MM.1S (cell line): ENCODE measurements at regions not wholly inside any gene's neighbourhood (a gene's known extent, or its start where the extent isn't known, plus 50 kb on each side); places are given as distances from the start of the nearest gene placed in this dataset.

ENCODE experiments used
- DNase-seq: peaks from one replicate; pipeline ENCODE4 v3.0.0-alpha.2; 2015
- H2AFZ ChIP-seq: fragments of 300-600 bp; sonication (generic); 2 replicates; pipeline ENCODE4 v1.6.0; 2016; ENCODE audit warnings: antibody characterized with exemption, low read length
- H3F3A ChIP-seq: fragments of 300-600 bp; sonication (generic); 2 replicates; pipeline ENCODE4 v1.6.1; 2016; ENCODE audit warnings: mild to moderate bottlenecking, antibody characterized with exemption, low read length, moderate library complexity, mixed read lengths; ENCODE audit not compliant: insufficient read depth
- H3K27ac ChIP-seq: fragments of 300-600 bp; sonication (generic); 2 replicates; pipeline ENCODE4 v1.5.1; 2016; ENCODE audit warnings: mild to moderate bottlenecking, low read length
- H3K27me3 ChIP-seq: fragments of 300-600 bp; sonication (generic); replicated peaks from 2 replicates; pipeline ENCODE4 v1.6.0; 2016; ENCODE audit warnings: low read length; ENCODE audit not compliant: insufficient read depth
- H3K36me3 ChIP-seq: fragments of 300-600 bp; sonication (generic); replicated peaks from 2 replicates; pipeline ENCODE4 v1.6.1; 2016; ENCODE audit warnings: mild to moderate bottlenecking, low read length, mixed read lengths; ENCODE audit not compliant: insufficient read depth
- H3K4me1 ChIP-seq: fragments of 300-600 bp; sonication (generic); 2 replicates; pipeline ENCODE4 v1.6.1; 2016; ENCODE audit warnings: low read length, mixed read lengths
- H3K4me2 ChIP-seq: fragments of 300-600 bp; sonication (generic); 2 replicates; pipeline ENCODE4 v1.6.0; 2016; ENCODE audit warnings: low read depth, low read length
- H3K4me3 ChIP-seq: fragments of 300-600 bp; sonication (generic); 2 replicates; pipeline ENCODE4 v1.5.1; 2016; ENCODE audit warnings: low read length, mixed read lengths
- H3K79me2 ChIP-seq: fragments of 300-600 bp; sonication (generic); 2 replicates; pipeline ENCODE4 v1.6.1; 2016; ENCODE audit warnings: mixed run types, low read length, mixed read lengths
- H3K9ac ChIP-seq: fragments of 300-600 bp; sonication (generic); 2 replicates; pipeline ENCODE4 v1.6.1; 2016; ENCODE audit warnings: low read length, mixed read lengths
- H3K9me2 ChIP-seq: fragments of 300-600 bp; sonication (generic); replicated peaks from 2 replicates; pipeline ENCODE4 v1.6.1; 2016; ENCODE audit warnings: mild to moderate bottlenecking, low read length, mixed read lengths; ENCODE audit not compliant: insufficient read depth
- H3K9me3 ChIP-seq: fragments of 300-600 bp; sonication (generic); replicated peaks from 2 replicates; pipeline ENCODE4 v1.6.1; 2016; ENCODE audit warnings: mild to moderate bottlenecking, low read length, mixed read lengths; ENCODE audit not compliant: insufficient read depth
- H4K20me1 ChIP-seq: fragments of 300-600 bp; sonication (generic); 2 replicates; pipeline ENCODE4 v1.6.1; 2016; ENCODE audit warnings: mild to moderate bottlenecking, low read length, moderate library complexity, mixed read lengths; ENCODE audit not compliant: insufficient read depth
- EZH2 ChIP-seq: fragments of 300-600 bp; sonication (generic); optimal IDR thresholded peaks from 2 replicates; pipeline ENCODE3; 2017; ENCODE audit warnings: low read depth, mild to moderate bottlenecking, antibody characterized with exemption, low read length, mixed read lengths
- EZH2phosphoT487 ChIP-seq: fragments of 300-600 bp; sonication (generic); IDR thresholded peaks from 2 replicates; pipeline ENCODE4 v1.6.1; 2018; ENCODE audit warnings: antibody characterized with exemption, low read length
- TF ChIP-seq, protein P1 (sequence below): fragments of 300-600 bp; sonication (generic); IDR thresholded peaks from 2 replicates; pipeline ENCODE4 v1.5.1; 2016; ENCODE audit warnings: antibody characterized with exemption, low read length, mixed read lengths

- H2AFZ ChIP-seq, result no peak overlapping the region
- H3K79me2 ChIP-seq, result no peaks in the 10 kb centered on the region
- H3K9me2 ChIP-seq, result no peaks in the 10 kb centered on the region
- H3K36me3 ChIP-seq, result no peaks in the 10 kb centered on the region
- no peaks in the 10 kb centered on the region for H4K20me1 ChIP-seq
- no peak overlapping the region for H3K9ac ChIP-seq
- H3K27me3 ChIP-seq, result no peaks in the 10 kb centered on the region
- H3K4me3 ChIP-seq, result no peak overlapping the region
- no peaks in the 10 kb centered on the region for H3F3A ChIP-seq
- no peaks in the 10 kb centered on the region for H3K9me3 ChIP-seq
- no peak overlapping the region for H3K27ac ChIP-seq
- TF ChIP-seq, protein P1, sequence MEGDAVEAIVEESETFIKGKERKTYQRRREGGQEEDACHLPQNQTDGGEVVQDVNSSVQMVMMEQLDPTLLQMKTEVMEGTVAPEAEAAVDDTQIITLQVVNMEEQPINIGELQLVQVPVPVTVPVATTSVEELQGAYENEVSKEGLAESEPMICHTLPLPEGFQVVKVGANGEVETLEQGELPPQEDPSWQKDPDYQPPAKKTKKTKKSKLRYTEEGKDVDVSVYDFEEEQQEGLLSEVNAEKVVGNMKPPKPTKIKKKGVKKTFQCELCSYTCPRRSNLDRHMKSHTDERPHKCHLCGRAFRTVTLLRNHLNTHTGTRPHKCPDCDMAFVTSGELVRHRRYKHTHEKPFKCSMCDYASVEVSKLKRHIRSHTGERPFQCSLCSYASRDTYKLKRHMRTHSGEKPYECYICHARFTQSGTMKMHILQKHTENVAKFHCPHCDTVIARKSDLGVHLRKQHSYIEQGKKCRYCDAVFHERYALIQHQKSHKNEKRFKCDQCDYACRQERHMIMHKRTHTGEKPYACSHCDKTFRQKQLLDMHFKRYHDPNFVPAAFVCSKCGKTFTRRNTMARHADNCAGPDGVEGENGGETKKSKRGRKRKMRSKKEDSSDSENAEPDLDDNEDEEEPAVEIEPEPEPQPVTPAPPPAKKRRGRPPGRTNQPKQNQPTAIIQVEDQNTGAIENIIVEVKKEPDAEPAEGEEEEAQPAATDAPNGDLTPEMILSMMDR, result no peak
- TF ChIP-seq EZH2 (no peak), EZH2phosphoT487 (no peak)
- H3K4me2 ChIP-seq, result no peak overlapping the region
- H3K4me1 ChIP-seq, result no peaks in the 10 kb centered on the region
- no peak for DNase-seq
Observed at GRCh38 chr5:121408778-121409177, 442.9 kb upstream of the FTMT start.

DNA sequence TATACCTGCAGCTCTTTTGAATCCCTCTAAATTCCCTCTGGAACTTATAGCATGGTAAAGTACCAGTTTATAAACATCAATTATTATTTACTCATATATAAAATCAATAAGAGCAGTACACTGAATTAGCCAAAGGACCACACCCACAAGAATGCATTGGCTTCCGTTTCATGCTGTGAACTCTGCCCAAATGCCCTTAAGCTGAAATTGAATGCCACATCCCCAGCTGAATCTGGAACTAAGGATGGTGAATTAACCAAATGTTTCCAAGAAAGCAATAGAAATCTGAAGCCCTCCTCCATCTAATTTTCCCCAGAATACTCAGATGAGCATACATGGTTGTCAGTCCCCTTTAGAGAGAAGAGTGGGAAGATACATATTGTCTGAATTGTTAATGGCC, 436.4 kb upstream of the FTMT start:
- no peaks in the 10 kb centered on the region for H4K20me1 ChIP-seq
- no peak overlapping the region for H2AFZ ChIP-seq
- H3K9me2 ChIP-seq, result no peaks in the 10 kb centered on the region
- no peaks in the 10 kb centered on the region for H3F3A ChIP-seq
- no peak overlapping the region for H3K9ac ChIP-seq
- no peaks in the 10 kb centered on the region for H3K36me3 ChIP-seq
- H3K4me3 ChIP-seq, result no peak overlapping the region
- no peak overlapping the region for H3K27ac ChIP-seq
- no peak for DNase-seq
- no peak overlapping the region for H3K4me2 ChIP-seq
- H3K79me2 ChIP-seq, result no peaks in the 10 kb centered on the region
- no peaks in the 10 kb centered on the region for H3K27me3 ChIP-seq
- no peaks in the 10 kb centered on the region for H3K9me3 ChIP-seq
- TF ChIP-seq, protein P1, result no peak
- no peak for TF ChIP-seq EZH2
- H3K4me1 ChIP-seq, result no peaks in the 10 kb centered on the region

DNA sequence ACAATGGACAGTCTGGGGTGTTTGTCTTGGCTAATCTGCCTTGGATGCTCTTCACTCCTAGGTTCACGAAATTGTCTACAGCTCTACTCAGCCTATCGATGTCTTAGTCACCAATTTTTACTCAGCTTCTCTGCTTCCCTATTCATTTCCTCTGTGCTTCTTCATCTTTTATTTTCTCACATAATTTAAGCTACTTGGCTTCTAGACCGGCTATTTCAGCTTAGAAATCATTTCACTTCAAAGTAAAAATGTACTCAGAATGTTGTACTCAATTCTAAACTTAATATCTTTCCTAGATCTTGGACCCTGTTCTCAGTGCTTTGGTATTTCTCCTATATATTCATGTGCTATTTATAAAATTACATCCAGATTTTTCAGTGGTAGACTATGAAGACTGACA, 430.0 kb upstream of the FTMT start:
- Histone ChIP-seq H3K4me3 (no peak overlapping the region), H3F3A (no peaks in the 10 kb centered on the region), H4K20me1 (no peaks in the 10 kb centered on the region), H3K36me3 (no peaks in the 10 kb centered on the region), H3K9me2 (no peaks in the 10 kb centered on the region), H3K79me2 (no peaks in the 10 kb centered on the region), H3K27ac (no peak overlapping the region), H2AFZ (no peak overlapping the region), H3K4me1 (no peaks in the 10 kb centered on the region), H3K9ac (no peak overlapping the region), H3K9me3 (no peaks in the 10 kb centered on the region), H3K4me2 (no peak overlapping the region), H3K27me3 (no peaks in the 10 kb centered on the region)
- TF ChIP-seq, protein P1, result no peak
- no peak for TF ChIP-seq EZH2
- no peak for TF ChIP-seq EZH2phosphoT487
- DNase-seq, result no peak

GRCh38 chr5:121424976-121425375, 426.7 kb upstream of the FTMT start:
- H3K9me3 ChIP-seq, result no peaks in the 10 kb centered on the region
- no peak overlapping the region for H3K9ac ChIP-seq
- no peaks in the 10 kb centered on the region for H3K79me2 ChIP-seq
- H3K36me3 ChIP-seq, result no peaks in the 10 kb centered on the region
- no peaks in the 10 kb centered on the region for H4K20me1 ChIP-seq
- no peaks in the 10 kb centered on the region for H3K9me2 ChIP-seq
- H3K4me3 ChIP-seq, result no peak overlapping the region
- no peaks in the 10 kb centered on the region for H3K4me1 ChIP-seq
- no peak for DNase-seq
- H2AFZ ChIP-seq, result no peak overlapping the region
- no peaks in the 10 kb centered on the region for H3K27me3 ChIP-seq
- H3K4me2 ChIP-seq, result no peak overlapping the region
- no peaks in the 10 kb centered on the region for H3F3A ChIP-seq
- TF ChIP-seq, protein P1, result no peak
- TF ChIP-seq EZH2phosphoT487 (no peak), EZH2 (no peak)
- no peak overlapping the region for H3K27ac ChIP-seq
